Omental fat pad (tissue), 3 donors: ENCODE measurements at regions not wholly inside any gene's neighbourhood (a gene's known extent, or its start where the extent isn't known, plus 50 kb on each side); places are given as distances from the start of the nearest gene placed in this dataset.

ENCODE experiments used
- ATAC-seq: fragments of 150-250 bp; one replicate; pipeline ENCODE4 v1.9.1; 2016; ENCODE audit warnings: mild to moderate bottlenecking, moderate library complexity; ENCODE audit not compliant: low FRiP score
- DNase-seq: peaks from one replicate; pipeline ENCODE4 v3.0.0-alpha.2; 2019; ENCODE audit warnings: low spot score
- CTCF ChIP-seq, 3 donors: fragments of 450-650 bp; IDR thresholded peaks; one replicate each; pipeline ENCODE4 v1.5.1; 2016 to 2017; ENCODE audit warnings: antibody characterized with exemption in 3 of 3, mild to moderate bottlenecking in 3 of 3, moderate library complexity in 2 of 3

- DNase-seq (no peak), ATAC-seq (no peak)
- TF ChIP-seq CTCF (IDR thresholded peaks at IDR 0.05) = no peak
Observed at GRCh38 chr6:102984357-102984756, 1590.8 kb downstream of the GRIK2 start.

GRCh38 chr6:102981490-102982015 lies 1588.0 kb downstream of the GRIK2 start:
- DNase-seq (no peak), ATAC-seq (no peak)
- TF ChIP-seq CTCF (IDR thresholded peaks at IDR 0.05) = no peak

GRCh38 chr6:102980951-102981350 lies 1587.4 kb downstream of the GRIK2 start:
- no peak for ATAC-seq
- no peak for TF ChIP-seq CTCF (IDR thresholded peaks at IDR 0.05)

GRCh38 chr6:102961902-102962301 lies 1568.4 kb downstream of the GRIK2 start:
- TF ChIP-seq CTCF (IDR thresholded peaks at IDR 0.05) = no peak
- DNase-seq (no peak), ATAC-seq (no peak)

More at GRCh38 chr6:102980951-102981350, 1587.4 kb downstream of the GRIK2 start:
- DNase-seq = no peak

GRCh38 chr6:102950967-102951366 lies 1557.5 kb downstream of the GRIK2 start:
- ATAC-seq (no peak), DNase-seq (no peak)
- TF ChIP-seq CTCF (IDR thresholded peaks at IDR 0.05) = no peak

- DNase-seq (no peak), ATAC-seq (no peak)
Observed at GRCh38 chr6:102944475-102944874, 1551.0 kb downstream of the GRIK2 start.

More at GRCh38 chr6:102944475-102944874, 1551.0 kb downstream of the GRIK2 start:
- no peak for TF ChIP-seq CTCF (IDR thresholded peaks at IDR 0.05)
